IMR-90 (cell line): ENCODE measurements at regions not wholly inside any gene's neighbourhood (a gene's known extent, or its start where the extent isn't known, plus 50 kb on each side); places are given as distances from the start of the nearest gene placed in this dataset.

Experiments
- ATAC-seq: fragments of 200-7000 bp; cut with Tn5 transposase; 2 replicates; pipeline ENCODE4 v1.9.1; 2020; ENCODE audit warnings: low read depth, mild to moderate bottlenecking, moderate library complexity
- BruUV-seq: library from RNA; stranded (reverse); fragments of 400-500 nt; replicated peaks from 2 replicates; lab custom pipeline; 2021; lab: Mats Ljungman, UMichigan
- CTCF ChIA-PET: fragments of 300-600 bp; formaldehyde crosslinking; extraction: SDS; loops from one replicate; lab custom pipeline; 2021; ENCODE audit warnings: antibody characterized with exemption; lab: Yijun Ruan, JAX
- POLR2A ChIA-PET: fragments of 300-600 bp; sonication (Branson Sonifier 250); formaldehyde crosslinking; loops from one replicate; lab custom pipeline; 2022; ENCODE audit warnings: antibody characterized with exemption; ENCODE audit not compliant: unreplicated experiment; lab: Charles Lee
- DNase-seq: peaks from one replicate; pipeline ENCODE4 v3.0.0; 2013
- H2AFZ ChIP-seq: replicated peaks from 2 replicates; pipeline ENCODE3; 2013; ENCODE audit warnings: low read length, mild to moderate bottlenecking; ENCODE audit not compliant: poor library complexity
- H2AK5ac ChIP-seq: 2 replicates; pipeline ENCODE4 v1.6.1; 2013; ENCODE audit warnings: low read depth, low read length, inconsistent platforms
- H2AK9ac ChIP-seq: replicated peaks from 2 replicates; pipeline ENCODE3; 2013; ENCODE audit warnings: mild to moderate bottlenecking, low read depth, low read length, moderate library complexity; ENCODE audit not compliant: poor library complexity
- H2BK120ac ChIP-seq: 2 replicates; pipeline ENCODE4 v1.6.1; 2013; ENCODE audit warnings: low read depth, low read length, inconsistent platforms
- H2BK15ac ChIP-seq: 3 replicates; pipeline ENCODE4 v1.6.1; 2013; ENCODE audit warnings: low read depth, low read length, inconsistent platforms
- H2BK20ac ChIP-seq: 2 replicates; pipeline ENCODE4 v1.6.1; 2013; ENCODE audit warnings: low read depth, mild to moderate bottlenecking, inconsistent platforms, low read length, moderate library complexity
- H2BK5ac ChIP-seq: 2 replicates; pipeline ENCODE4 v1.6.1; 2013; ENCODE audit warnings: mild to moderate bottlenecking, low read depth, low read length, inconsistent platforms; ENCODE audit not compliant: poor library complexity, severe bottlenecking
- H3K14ac ChIP-seq: replicated peaks from 2 replicates; pipeline ENCODE4 v1.6.1; 2013; ENCODE audit warnings: low read depth, low read length, inconsistent platforms
- H3K18ac ChIP-seq: 2 replicates; pipeline ENCODE4 v1.6.1; 2013; ENCODE audit warnings: low read depth, low read length, control low read depth
- H3K23ac ChIP-seq: 2 replicates; pipeline ENCODE4 v1.6.1; 2013; ENCODE audit warnings: low read depth, low read length, inconsistent platforms
- H3K27ac ChIP-seq: 2 replicates; pipeline ENCODE4 v1.5.1; 2013; ENCODE audit warnings: mild to moderate bottlenecking, control low read depth, low read length; ENCODE audit not compliant: insufficient read depth
- H3K27me3 ChIP-seq: 2 replicates; pipeline ENCODE4 v1.6.1; 2013; ENCODE audit warnings: low read length; ENCODE audit not compliant: control insufficient read depth, insufficient read depth
- H3K36me3 ChIP-seq: 2 replicates; pipeline ENCODE4 v1.6.1; 2013; ENCODE audit warnings: low read length, mixed read lengths; ENCODE audit not compliant: control insufficient read depth, insufficient read depth
- H3K4ac ChIP-seq: 2 replicates; pipeline ENCODE4 v1.6.1; 2013; ENCODE audit warnings: low read depth, low read length, inconsistent platforms
- H3K4me1 ChIP-seq: 2 replicates; pipeline ENCODE4 v1.6.1; 2013; ENCODE audit warnings: low read length, mixed read lengths; ENCODE audit not compliant: control insufficient read depth, insufficient read depth
- H3K4me2 ChIP-seq: 2 replicates; pipeline ENCODE4 v1.6.1; 2013; ENCODE audit warnings: low read depth, mild to moderate bottlenecking, control low read depth, low read length, moderate library complexity
- H3K4me3 ChIP-seq: 2 replicates; pipeline ENCODE4 v1.5.1; 2013; ENCODE audit warnings: low read depth, mild to moderate bottlenecking, control low read depth, low read length, moderate library complexity; ENCODE audit not compliant: insufficient read depth
- H3K56ac ChIP-seq: 2 replicates; pipeline ENCODE4 v1.6.1; 2013; ENCODE audit warnings: low read length, inconsistent platforms; ENCODE audit not compliant: insufficient read depth; ENCODE audit errors: extremely low read depth
- H3K79me1 ChIP-seq, 2 experiments: 2 replicates each; pipeline ENCODE4 v1.6.1; 2013; ENCODE audit warnings: low read length in 2 of 2, inconsistent platforms in 1 of 2, low read depth in 1 of 2
- H3K9ac ChIP-seq: 2 replicates; pipeline ENCODE4 v1.6.1; 2013; ENCODE audit warnings: low read depth, low read length, control low read depth
- H3K9me1 ChIP-seq: 2 replicates; pipeline ENCODE4 v1.6.1; 2013; ENCODE audit warnings: low read length, inconsistent platforms; ENCODE audit not compliant: insufficient read depth
- H3K9me3 ChIP-seq: 2 replicates; pipeline ENCODE4 v1.6.1; 2013; ENCODE audit warnings: low read length; ENCODE audit not compliant: control insufficient read depth, insufficient read depth
- H4K20me1 ChIP-seq: 2 replicates; pipeline ENCODE4 v1.6.1; 2013; ENCODE audit warnings: low read length, inconsistent platforms; ENCODE audit not compliant: insufficient read depth
- H4K5ac ChIP-seq: 2 replicates; pipeline ENCODE4 v1.6.1; 2013; ENCODE audit warnings: mild to moderate bottlenecking, low read depth, low read length, control low read depth
- H4K8ac ChIP-seq, 2 experiments: 2 replicates each; pipeline ENCODE4 v1.6.1; 2013; ENCODE audit warnings: low read depth in 2 of 2, low read length in 2 of 2, control low read depth in 1 of 2, inconsistent platforms in 1 of 2
- H4K91ac ChIP-seq: 2 replicates; pipeline ENCODE4 v1.6.1; 2013; ENCODE audit warnings: low read depth, low read length, inconsistent platforms; ENCODE audit not compliant: insufficient read depth
- BHLHE40 ChIP-seq: fragments of 150-350 bp; IDR thresholded peaks from 2 replicates; pipeline ENCODE4 v1.6.1; 2016; ENCODE audit warnings: mild to moderate bottlenecking, low read depth, low read length
- CEBPB ChIP-seq: IDR thresholded peaks from 2 replicates; pipeline ENCODE4 v1.6.1; 2012; ENCODE audit warnings: low read depth, low read length, improper control_type of control experiment
- CHD1 ChIP-seq: IDR thresholded peaks from 2 replicates; pipeline ENCODE4 v1.6.1; 2012; ENCODE audit warnings: low read depth, low read length, improper control_type of control experiment
- CTCF ChIP-seq: conservative IDR thresholded peaks from 2 replicates; pipeline ENCODE4 v1.5.1; 2012; ENCODE audit warnings: mild to moderate bottlenecking, low read depth, low read length, improper control_type of control experiment
- FOS ChIP-seq: fragments of 150-350 bp; IDR thresholded peaks from 2 replicates; pipeline ENCODE4 v1.6.1; 2016; ENCODE audit warnings: low read depth, low read length
- MAFK ChIP-seq: IDR thresholded peaks from 2 replicates; pipeline ENCODE4 v1.6.1; 2012; ENCODE audit warnings: low read depth, low read length, improper control_type of control experiment
- NFE2L2 ChIP-seq: fragments of 150-350 bp; IDR thresholded peaks from 2 replicates; pipeline ENCODE4 v1.6.1; 2016; ENCODE audit warnings: low read depth, mild to moderate bottlenecking, low read length
- WGBS, 2 experiments: methylation state at CpG; one replicate each; pipeline versions ENCODE4 v1.1.5 to v1.1.7; 2013; ENCODE audit warnings: missing lambda C conversion rate in 2 of 2; ENCODE audit not compliant: insufficient read length in 1 of 2; ENCODE audit errors: extremely low coverage in 2 of 2; 5-methylcytosine and 5-hydroxymethylcytosine counted together
- dilution Hi-C: fragments of 300-500 bp; cut with HindIII; formaldehyde crosslinking; loops from one replicate; pipeline ENCODE4 v1.14.3; 2018; ENCODE audit warnings: low sequenced_read_pairs; ENCODE audit not compliant: unreplicated experiment
- in situ Hi-C: fragments of 300-500 bp; cut with MboI; formaldehyde crosslinking; loops from 3 replicates; pipeline ENCODE4 v1.14.3; 2019; ENCODE audit warnings: low sequenced_read_pairs, inconsistent platforms, mixed read lengths
- intact Hi-C: fragments of 100-400 bp; cut with micrococcal nuclease; formaldehyde crosslinking; loops from 2 replicates; pipeline ENCODE4 v1.10.0; 2022

GRCh38 chr4:43512253-43512652 is 619.7 kb downstream of the GRXCR1 start:
- H2AK5ac ChIP-seq, result no peak overlapping the region
- no TSS peak for BruUV-seq
- no peak overlapping the region for H4K8ac ChIP-seq
- H3K56ac ChIP-seq, result no peak overlapping the region
- H2AK9ac ChIP-seq, result no peak overlapping the region
- no peak overlapping the region for H3K9ac ChIP-seq
- intact Hi-C loops, result no loop called here
- no peak overlapping the region for H3K4ac ChIP-seq
- H3K4me1 ChIP-seq, result no peaks in the 10 kb centered on the region
- no peak overlapping the region for H2BK5ac ChIP-seq
- no peak overlapping the region for H2BK20ac ChIP-seq
- no peaks in the 10 kb centered on the region for H3K9me1 ChIP-seq
- no peaks in the 10 kb centered on the region for H3K36me3 ChIP-seq
- POLR2A ChIA-PET, result no interaction called here
- TF ChIP-seq CTCF (no peak), MAFK (no peak), CEBPB (no peak), BHLHE40 (no peak), FOS (no peak), NFE2L2 (no peak), CHD1 (no peak)
- DNase-seq, result no peak
- H4K5ac ChIP-seq, result no peak overlapping the region
- H3K79me1 ChIP-seq, result no peaks in the 10 kb centered on the region
- no peak overlapping the region for H3K18ac ChIP-seq
- no peak overlapping the region for H2BK15ac ChIP-seq
- H3K27ac ChIP-seq, result no peak overlapping the region
- H4K91ac ChIP-seq, result no peak overlapping the region
- H3K9me3 ChIP-seq, result no peaks in the 10 kb centered on the region
- CTCF ChIA-PET, result no interaction called here
- no peak for ATAC-seq
- no peak overlapping the region for H2BK120ac ChIP-seq
- H3K4me3 ChIP-seq, result no peak overlapping the region
- H2AFZ ChIP-seq, result no peak overlapping the region
- H3K4me2 ChIP-seq, result no peak overlapping the region
- dilution Hi-C loops, result no loop called here
- no CpG with 5 or more reads among the region's 1 CpG for WGBS, 2 experiments
- in situ Hi-C loops, result no loop called here
- no peaks in the 10 kb centered on the region for H3K27me3 ChIP-seq
- H3K23ac ChIP-seq, result no peak overlapping the region
- H4K20me1 ChIP-seq, result no peaks in the 10 kb centered on the region
- no peak overlapping the region for H3K14ac ChIP-seq
